NCI-H187 treated with DMSO at 0.1 percent for 48 hours (cell line): ENCODE measurements at regions not wholly inside any gene's neighbourhood (a gene's known extent, or its start where the extent isn't known, plus 50 kb on each side); places are given as distances from the start of the nearest gene placed in this dataset.
A peak's percentile ranks its signal among the peaks of the same experiment; 100 is the strongest.
"Not testable (repeated sequence)": the region's sequence is repeated elsewhere in the genome, so short reads cannot be mapped to it uniquely, and the experiment has no call there.

ENCODE experiments used
- DNase-seq: peaks from one replicate; lab custom pipeline; 2025; lab: John Stamatoyannopoulos, UW

DNA sequence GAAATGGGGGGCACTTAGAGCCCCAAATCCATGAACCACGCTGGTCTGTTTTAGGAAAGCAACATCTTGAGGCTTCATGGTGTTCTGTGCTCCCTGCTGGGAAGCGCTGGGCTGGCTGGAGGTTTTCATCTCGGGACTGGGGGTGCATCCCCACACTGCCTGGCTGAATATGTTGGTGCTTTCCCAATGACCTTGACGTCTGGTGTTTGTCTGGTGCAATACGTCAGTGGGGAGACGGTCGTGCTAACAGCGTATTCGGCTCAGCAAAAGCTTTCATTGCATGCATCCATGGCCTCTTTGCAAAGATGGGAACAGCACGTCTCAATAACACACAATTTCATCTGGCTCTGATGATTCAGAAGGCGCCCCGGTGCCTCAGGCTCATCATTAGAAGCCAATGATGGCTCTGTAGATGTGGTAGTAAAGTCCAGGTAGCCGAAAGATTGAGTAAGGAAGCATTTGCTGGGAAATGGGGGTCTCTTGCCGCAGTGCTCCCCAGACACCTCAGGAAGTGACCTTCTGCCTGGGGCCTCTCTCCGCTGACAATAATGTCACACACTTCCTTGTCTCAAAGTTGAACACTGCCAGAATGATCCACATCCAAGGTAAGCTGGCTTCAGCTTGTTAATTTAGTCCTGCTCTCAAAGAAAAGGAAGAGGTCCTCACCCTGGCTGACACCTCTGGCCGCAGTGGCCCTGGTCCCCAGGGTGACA, 97.7 kb downstream of the ING1 start:
- DNase-seq, result no peak

DNA sequence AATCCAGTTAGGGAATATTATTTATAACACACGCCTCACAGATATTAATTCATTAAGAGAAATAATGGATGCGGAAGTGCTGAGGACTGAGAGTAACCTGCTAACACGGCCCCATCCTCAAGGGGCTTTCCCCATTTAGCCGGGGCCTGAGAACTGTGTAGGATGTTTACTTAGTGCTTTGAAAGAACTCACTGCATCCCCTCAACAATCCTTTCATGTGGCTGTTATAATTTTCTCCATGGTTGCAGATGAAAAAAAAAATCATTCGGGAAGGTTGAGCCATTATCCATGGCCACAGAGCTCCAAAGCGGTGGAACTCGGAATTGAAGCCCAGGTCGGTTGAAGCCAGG, 98.2 kb downstream of the ING1 start:
- DNase-seq, result no peak

DNA sequence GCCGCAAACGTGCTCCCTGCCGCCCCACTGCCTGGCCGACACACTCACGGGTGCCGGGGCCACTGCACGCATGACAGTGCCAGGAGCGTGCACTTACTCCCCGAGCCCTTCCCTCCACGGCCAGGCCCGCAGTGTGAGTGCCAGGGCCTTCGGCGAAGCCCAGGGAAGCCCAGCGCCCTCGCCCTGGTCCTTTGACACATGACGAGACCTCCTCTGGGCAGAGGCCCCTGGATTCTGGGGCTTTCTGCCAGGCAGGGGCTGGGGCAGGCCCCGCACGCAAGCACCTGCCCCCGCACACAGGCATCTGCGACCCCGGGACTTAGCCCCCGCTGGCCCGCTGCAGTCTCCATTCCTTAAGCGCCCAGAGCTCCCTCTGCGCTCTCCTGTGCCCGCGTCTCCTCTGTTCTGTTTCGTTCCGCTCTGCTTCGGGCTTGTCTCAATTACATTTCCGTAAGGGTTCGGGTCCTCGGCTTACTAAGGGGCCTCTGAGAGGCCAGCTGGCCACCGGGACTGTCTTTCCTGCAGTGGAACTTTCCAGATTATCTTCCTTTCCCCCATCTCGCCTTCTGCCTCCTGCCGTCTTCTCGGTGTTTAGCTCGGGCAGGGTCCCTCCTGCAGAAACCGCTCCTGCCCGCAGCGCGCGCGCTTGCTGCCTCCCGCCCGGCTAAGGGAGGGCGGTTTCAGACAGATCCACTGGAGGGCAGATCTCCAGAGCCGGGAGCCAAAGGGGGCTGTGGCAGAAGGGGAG, 98.8 kb downstream of the ING1 start:
- no peak for DNase-seq

DNA sequence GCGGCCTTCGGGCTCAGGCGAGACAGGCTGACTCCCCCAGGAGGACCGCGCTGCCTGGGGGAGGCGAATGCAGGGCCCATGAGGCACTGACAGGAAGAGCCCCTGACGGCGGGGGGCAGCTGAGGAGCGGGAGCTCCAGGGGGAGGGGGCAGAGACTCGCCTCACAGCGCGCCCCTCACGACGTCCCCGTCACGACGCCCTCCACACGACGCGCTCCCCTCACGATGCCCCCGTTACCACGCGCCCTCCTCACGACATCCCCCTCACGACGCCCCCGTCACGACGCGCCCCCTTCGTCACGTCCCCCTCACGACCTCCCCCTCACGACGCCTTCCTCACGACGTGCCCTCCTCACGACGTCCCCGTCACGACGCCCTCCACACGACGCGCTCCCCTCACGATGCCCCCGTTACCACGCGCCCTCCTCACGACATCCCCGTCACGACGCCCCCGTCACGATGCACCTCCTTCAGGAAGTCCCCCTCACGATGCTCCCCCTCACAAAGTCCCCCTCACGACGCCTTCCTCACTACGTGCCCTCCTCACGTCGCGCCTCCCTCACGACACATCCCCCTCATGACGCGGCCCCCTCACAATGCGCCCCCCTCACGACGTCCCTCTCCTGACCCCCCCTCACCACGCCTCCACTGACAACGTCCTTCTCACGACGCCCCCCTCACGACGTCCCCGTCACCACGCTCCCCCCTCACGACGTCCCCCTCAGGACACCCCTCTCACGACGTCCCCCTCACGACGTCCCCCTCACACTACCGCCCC, 99.6 kb downstream of the ING1 start:
- no peak for DNase-seq

- no peak for DNase-seq
Measured at GRCh38 chr13:110813646-110814624, 100.4 kb downstream of the ING1 start.

DNA sequence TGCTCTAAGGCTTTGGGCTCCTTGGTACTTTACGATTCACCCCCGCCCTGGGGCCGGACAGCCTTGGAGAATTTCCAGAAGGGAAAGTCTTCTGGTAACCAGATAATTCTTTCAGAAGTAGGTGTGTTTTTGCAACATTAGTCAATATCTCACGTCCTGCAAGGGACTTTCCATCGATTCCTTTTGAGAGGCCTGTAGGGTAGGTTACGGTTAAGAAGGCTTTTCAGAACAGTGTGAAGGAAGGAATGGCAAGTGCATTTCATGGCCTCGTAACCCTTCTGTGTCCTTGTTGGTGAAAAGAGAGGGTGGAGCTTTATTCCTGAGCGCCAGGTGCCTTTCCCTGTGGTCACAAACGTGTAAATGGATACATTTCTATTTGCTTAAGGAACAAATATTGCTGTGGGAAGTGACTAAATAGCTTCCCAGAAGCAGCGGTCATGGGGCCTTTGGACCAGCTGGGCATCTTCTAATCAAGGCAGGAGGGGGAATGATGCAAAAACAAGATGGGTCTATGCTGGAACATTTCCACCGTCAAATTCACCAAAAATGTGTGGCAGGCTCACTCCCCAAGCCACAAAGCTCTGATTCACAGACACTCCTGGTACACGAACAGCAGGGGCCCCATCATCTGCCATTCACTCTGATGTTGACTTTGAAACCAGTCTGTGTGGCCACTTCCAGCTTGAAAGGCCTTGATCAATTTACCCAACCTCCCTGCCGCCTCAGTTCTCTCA, 99.2 kb downstream of the ANKRD10 start:
- DNase-seq, result peak; percentile 84

GRCh38 chr13:110816500-110816899, 98.4 kb downstream of the ANKRD10 start:
- no peak for DNase-seq

DNA sequence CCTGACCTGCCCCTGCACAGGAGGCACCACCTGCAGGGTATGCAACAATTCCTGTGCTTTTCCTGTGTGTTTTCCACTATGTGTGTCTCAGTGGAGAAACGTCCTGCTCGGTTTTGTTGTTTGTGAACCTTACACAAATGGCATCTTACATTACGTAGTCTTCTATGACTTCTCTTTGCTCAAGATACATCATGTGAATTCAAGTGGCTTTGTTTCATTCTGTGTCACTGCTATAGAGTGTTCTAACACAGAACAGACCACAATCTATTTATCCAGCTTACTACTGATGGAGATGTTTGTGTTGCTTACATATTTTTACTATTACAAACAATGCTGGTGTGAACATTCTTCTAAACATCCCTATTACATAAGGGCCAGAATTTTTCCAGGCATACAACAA, 97.7 kb downstream of the ANKRD10 start:
- DNase-seq, result no peak

- no peak for DNase-seq
Measured at GRCh38 chr13:110818747-110819146, 96.1 kb downstream of the ANKRD10 start.

DNA sequence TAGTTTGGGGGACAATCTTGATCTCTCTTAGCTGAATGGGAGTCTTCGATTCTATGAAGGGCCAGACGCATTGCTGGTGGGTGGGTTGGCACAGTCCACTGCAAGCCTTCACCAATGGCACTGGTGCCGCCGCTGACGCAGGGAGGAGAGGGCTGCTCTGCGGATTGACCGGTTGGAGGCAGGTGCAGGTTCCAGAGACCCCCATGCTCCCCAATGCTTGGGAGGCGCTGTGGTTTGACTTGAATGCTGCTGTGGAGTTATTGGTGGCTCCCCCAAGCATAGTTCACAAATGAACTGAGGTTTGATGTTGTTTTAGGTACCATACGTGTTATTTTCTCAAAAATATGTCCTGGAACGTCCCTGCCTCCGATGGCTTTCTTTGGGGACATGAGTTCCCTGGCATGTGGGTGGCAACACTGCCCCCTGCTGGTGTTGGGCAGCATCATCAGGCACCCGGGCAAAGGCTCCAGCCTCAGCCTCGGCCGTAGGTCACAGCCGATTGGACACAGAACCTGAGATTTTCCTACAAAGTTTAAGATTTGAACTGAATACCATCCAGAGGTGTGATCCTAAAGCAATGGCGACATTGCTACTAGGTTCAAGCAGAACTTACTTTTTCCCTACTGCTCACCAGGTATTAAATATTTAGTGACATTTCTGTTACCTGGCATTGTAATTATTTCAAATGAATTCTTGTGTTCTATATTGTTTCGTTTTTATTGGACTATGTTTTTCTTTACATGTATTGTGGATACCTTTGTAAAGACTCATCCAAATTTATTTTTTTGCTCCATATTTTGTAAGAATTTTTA, 95.5 kb downstream of the ANKRD10 start:
- peak; percentile 30 for DNase-seq

- DNase-seq, result peak; percentile 91
Measured at GRCh38 chr13:110820322-110820721, 94.5 kb downstream of the ANKRD10 start.

DNA sequence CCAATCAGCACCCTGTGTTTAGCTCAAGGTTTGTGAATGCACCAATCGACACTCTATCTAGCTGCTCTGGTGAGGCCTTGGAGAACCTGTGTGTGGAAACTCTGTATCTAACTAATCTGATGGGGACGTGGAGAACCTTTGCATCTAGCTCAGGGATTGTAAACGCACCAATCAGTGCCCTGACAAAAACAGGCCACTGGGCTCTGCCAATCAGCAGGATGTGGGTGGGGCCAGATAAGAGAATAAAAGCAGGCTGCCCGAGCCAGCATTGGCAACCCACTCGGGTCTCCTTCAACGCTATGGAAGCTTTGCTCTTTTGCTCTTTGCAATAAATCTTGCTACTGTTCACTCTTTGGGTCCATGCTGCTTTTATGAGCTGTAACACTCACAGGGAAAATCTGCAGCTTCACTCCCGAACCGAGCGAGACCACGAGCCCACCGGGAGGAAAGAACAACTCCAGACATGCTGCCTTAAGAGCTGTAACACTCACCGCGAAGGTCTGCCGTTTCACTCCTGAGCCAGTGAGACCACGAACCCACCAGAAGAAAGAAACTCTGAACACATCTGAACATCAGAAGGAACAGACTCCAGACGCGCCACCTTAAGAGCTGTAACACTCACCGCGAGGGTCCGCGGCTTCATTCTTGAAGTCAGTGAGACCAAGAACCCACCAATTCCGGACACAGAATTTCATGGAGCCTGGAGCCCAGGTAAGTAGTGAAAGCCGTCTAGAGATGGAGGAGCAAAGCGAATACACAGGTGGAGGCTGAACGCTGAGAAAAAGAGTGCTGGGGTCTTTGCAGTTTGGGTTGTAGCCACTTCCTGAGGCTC, 92.8 kb downstream of the ANKRD10 start:
- not testable (repeated sequence) for DNase-seq

- DNase-seq, result no peak
Measured at GRCh38 chr13:110822669-110822945, 92.3 kb downstream of the ANKRD10 start.

GRCh38 chr13:110824702-110825300, 90.1 kb downstream of the ANKRD10 start:
- no peak for DNase-seq

DNA sequence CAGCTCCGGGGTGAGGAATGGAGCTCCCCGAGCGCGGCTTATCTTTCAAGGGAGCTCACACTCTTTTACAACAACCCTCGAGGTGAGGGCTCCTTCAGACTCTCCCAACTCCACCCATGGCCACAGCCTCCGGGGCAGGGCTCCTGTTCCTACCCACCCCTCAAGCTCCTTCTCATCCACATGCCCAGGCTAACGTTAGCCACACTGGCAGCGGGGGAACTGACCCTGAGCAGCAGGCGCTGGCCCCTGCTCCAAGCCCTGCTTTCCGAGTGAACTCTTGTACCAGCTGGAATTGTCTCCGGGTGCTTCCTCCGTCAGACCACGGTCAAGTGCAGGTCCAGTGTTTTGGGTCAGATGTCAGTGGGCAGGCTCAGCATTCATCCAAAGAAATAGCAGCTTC, 89.4 kb downstream of the ANKRD10 start:
- DNase-seq, result no peak

GRCh38 chr13:110826101-110826500, 88.8 kb downstream of the ANKRD10 start:
- no peak for DNase-seq

GRCh38 chr13:110826861-110827672, 87.8 kb downstream of the ANKRD10 start:
- no peak for DNase-seq
